HG02852 (cell line): ENCODE measurements at regions not wholly inside any gene's neighbourhood (a gene's known extent, or its start where the extent isn't known, plus 50 kb on each side); places are given as distances from the start of the nearest gene placed in this dataset.
A peak's percentile ranks its signal among the peaks of the same experiment; 100 is the strongest.

Experiments used
- ATAC-seq: cut with Tn5 transposase; IDR thresholded peaks from one replicate; pipeline ENCODE4 v1.9.1; 2021; ENCODE audit warnings: mild to moderate bottlenecking, moderate library complexity; ENCODE audit not compliant: unreplicated experiment

DNA sequence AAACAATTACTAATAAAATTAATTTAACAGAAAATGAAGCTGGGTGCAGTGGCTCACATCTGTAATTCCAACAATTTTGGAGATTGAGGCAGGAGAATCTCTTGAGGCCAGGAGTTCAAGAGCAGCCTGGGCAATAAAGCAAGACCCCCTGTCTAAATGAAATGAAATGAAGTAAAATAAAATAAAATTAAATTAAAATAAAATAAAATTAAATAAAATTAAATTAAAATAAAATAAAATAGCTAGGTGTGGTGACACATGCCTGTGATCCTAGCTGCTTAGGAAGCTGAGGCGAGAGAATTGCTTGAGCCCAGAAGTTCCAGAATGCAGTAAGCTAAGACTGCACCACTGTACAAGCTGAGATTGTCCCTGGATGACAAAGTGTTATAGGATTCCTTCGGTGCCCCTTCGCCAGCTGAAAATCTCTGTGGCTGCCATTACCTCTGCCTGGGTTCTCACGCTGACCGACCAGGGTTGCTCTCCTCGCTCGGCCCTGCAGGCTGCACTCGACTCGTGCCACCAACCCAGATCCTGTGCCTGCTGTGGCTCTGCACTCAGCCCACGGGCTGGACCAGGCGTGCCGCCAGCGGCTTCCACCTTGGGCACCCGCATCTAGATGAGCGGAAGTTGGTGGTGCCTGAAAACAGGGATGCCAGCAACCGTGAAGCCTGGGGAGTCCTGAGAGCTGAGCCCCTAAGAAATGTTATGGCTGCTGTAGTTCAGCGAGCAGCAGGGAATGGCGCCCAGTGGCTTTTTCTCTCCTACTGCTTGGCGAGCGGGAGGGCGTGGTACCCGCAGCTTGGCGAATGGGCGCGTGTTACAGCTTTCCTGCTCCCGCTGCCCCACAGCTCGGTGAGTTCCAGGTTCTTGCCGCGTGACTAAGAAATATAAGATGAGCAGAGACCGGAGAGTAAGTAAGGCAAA lies 539.2 kb upstream of the PCDH9 start:
- no peak for ATAC-seq

DNA sequence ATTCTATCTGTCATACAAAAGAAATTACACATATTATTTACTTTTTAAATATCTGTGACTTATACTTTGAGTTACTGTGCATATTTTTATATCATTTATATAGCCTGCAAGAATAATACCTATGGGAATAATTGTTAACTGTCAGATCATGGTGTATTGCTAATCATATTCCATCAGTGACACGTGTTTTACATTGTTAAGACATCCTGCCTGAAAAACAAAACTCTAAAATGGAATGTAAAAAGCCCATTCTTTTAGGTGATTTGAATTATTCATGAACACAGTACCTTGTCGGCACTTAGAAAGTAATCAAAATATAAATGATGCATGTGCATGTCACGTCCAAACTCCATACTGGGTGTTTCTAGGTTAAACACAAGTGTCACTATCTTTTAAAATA lies 533.8 kb upstream of the PCDH9 start:
- ATAC-seq = no peak

DNA sequence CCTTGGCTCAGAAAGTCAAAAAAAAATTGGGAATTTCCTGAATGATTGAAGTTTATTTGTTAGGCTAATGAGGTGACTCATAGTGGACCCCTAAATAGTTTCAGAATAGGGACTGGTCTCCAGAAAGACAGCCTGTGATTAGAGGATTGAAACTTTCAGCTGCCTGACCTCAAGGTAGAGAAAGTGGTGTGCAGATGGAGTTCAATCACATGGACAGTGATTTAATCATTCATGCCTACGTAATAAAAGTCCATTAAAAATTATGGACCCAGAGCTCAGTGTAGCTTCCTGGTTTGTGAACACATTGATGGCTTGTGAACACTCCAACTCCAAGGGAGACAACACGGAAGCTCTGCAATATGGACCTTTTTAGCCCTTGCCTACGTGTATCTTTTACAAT lies 533.2 kb upstream of the PCDH9 start:
- no peak for ATAC-seq

DNA sequence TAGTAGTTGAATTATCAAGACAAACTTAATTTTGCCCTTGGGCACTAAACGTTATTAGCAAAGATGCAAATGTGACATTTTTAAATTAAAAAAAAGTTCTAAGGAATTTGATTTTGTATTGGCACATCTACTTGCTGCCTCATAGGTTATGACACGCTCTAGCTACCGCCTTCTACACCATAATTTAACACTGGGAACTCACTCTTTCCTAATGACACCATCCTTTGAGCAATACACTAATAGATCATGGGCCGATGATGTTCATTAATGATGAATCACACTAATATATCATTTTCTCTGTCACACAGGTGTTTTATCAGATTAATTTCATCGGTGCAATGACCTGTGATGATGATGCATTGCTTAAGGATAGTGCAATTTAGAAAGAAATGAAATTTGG lies 528.8 kb upstream of the PCDH9 start:
- no peak for ATAC-seq

- ATAC-seq = no peak
Measured at GRCh38 chr13:67754012-67754411, 523.9 kb upstream of the PCDH9 start.

DNA sequence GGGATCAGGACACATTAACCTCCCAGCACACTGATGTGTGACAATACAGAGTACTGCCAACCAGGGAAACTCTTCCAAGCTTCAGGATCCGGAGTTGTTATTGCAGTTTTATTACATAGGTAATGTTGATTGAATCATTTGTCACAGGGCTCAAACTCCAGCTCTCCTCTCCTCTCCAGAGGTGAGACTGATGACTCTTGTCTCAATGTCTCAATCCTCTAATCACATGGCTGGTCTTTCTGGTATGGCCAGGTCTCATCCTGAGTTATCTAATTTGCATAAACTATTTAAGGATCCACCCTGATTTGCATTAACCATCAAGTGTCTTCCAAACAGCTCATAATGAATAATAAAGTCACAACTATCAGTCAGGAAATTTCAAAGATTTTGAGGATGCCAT lies 522.6 kb upstream of the PCDH9 start:
- no peak for ATAC-seq

DNA sequence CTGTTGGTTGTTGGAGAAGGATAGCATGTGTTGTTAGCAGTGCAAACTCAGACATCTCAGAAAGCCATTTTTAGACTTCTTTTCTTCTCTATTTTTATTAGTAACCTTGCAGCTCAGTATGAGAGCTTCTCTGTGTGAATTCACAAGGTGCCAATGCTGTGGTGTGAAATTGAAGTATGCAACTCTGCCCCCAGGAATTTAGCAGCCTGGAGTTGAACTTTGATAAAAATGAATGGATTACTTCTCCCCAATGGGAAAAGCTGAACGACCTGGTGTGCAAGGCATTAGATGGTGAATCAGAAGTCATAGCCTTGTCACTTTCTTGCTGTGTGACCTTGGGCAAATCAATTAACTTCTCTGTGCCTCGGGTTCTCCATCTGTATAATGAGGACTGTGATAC lies 512.3 kb upstream of the PCDH9 start:
- ATAC-seq = no peak

DNA sequence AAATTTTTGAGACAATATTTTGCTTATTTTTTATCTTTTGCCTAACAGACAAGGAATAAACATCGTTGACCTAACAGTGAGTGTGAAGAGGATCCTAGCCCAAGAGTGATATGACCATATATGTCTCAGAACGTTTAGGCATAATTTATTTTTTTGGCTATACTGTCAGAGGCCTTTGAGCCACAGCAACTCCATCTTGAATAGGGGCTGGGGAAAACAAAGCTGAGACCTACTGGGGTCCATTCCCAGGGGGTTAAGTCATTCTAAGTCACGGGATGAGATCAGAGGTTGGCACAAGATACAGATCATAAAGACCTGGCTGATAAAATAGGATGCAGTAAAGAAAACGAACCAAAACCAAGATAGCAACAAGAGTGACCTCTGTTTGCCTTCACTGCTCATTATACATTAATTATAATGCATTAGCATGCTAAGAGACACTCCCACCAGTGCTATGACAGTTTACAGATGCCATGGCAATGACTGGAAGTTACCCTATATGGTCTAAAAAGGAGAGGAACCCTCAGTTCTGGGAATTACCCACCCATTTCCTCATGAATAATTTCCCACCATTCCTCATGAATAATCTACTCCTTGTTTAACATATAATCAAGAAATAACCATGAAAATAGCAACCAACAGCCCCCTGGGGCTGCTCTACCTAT lies 510.9 kb upstream of the PCDH9 start:
- no peak for ATAC-seq

- ATAC-seq = peak; percentile 59
Measured at GRCh38 chr13:67736646-67737420, 506.7 kb upstream of the PCDH9 start.

GRCh38 chr13:67735651-67736050 lies 505.5 kb upstream of the PCDH9 start:
- no peak for ATAC-seq

- ATAC-seq = no peak
Measured at GRCh38 chr13:67726979-67727378, 496.8 kb upstream of the PCDH9 start.

DNA sequence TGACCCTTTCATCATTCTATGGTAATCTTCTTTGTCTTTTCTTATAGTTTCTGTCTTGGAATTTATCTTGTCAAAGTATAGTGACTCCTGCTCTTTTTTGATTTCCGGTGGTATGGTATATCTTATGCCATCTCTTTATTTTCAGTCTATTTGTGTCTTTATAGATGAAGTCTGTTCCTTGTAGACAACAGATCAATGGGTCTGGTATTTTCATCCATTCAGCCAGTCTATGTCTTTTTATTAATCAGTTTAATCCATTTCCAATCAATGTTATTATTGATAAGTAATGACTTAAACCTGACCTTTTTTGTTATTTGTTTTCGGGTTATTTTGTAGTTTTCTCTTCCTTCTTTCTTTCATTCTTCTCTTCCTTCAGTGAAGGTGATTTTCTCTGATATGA lies 495.9 kb upstream of the PCDH9 start:
- no peak for ATAC-seq

DNA sequence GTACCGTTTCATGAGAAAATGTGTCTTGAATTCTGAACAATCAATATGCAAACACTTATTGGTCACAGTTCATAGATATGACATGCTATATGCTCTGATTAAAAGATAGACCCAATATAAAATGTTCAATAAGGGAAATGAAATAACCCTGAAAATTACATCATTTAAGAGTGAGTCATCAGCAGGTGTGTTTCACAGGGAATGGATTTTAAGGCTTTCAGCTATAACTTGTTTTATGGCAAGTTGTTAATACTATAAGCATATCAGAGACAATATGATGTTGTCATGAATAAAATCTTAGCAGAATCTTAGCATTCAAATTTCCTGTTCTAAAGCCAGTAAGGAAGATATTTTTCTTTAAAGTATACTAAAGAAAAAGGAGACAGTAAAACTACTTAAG lies 483.4 kb upstream of the PCDH9 start:
- ATAC-seq = no peak

DNA sequence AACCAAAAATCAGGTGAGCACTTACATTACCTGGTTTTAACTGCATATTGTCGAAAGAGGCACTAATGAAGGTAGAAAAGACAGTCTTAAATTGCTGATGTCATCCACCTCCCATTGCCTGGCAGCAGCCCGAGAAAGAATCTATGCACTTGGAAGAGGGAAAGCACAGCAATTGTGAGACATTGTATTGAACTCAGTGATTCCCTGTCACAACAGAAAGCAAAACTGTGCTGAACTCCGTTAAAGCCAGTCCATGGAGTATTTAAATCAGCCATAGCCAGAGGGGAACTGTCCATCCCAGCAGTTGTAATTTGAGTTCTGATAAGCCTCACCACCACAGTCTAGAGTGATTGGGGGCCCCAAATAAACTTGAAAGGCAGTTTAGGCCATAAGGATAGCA lies 466.6 kb upstream of the PCDH9 start:
- no peak for ATAC-seq

DNA sequence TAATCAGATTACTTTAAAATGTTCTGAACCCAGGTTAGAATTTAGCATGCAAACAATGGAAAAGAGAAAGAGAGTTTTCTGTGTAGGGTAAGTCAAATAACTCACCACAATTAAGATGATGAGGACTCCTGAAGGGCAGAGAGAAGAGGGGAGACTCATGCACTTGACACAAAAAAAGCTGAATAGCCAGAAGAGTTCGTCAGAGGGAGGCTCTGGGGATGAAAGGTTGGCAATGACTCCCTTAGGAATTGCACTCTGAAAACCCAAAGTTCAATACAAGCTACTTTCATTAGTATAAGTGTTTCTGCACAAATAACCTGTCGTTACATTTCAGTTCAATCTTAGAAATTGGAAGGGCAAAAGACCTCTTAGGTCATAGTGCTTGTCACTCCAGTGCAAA lies 434.4 kb upstream of the PCDH9 start:
- ATAC-seq = no peak

DNA sequence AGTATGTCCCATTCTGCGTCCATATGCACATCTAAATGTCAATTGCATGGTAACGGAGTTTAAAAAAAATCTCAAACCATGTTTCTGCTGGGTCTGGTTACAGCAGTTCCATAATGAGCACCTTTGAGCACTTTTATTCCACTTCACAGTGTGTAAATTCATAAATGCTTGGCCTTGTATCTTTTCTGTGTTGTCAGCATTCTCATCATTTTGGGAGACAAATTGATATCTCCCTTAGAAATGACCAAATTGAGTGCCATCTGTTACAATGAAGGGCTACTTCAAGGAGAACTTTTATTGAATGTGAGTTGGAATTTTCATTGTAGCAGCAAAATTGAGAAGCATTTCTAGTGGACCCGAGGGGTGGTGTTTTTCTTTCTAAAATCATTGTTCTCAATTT lies 432.9 kb upstream of the PCDH9 start:
- ATAC-seq = no peak

GRCh38 chr13:67652887-67653286 lies 422.8 kb upstream of the PCDH9 start:
- no peak for ATAC-seq

- no peak for ATAC-seq
Measured at GRCh38 chr13:67651908-67652465, 421.9 kb upstream of the PCDH9 start.

DNA sequence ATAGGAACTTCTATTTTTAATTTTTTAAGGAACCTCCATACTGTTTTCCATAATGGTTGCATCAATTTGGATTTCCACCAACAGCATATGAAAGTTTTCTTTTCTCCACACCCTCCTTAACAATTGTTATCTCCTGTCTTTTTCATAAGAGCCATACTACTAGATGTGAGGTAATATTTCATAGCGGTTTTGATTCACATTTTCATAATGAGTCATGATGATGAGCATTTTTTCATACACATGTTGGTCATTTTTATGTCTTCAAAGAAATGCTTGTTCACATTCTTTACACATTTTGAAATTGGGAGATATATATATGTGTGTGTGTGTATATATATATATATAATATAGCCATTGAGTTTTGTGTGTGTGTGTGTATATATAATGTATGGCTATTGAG lies 420.3 kb upstream of the PCDH9 start:
- ATAC-seq = no peak

GRCh38 chr13:67645874-67646467 lies 415.8 kb upstream of the PCDH9 start:
- ATAC-seq = no peak

DNA sequence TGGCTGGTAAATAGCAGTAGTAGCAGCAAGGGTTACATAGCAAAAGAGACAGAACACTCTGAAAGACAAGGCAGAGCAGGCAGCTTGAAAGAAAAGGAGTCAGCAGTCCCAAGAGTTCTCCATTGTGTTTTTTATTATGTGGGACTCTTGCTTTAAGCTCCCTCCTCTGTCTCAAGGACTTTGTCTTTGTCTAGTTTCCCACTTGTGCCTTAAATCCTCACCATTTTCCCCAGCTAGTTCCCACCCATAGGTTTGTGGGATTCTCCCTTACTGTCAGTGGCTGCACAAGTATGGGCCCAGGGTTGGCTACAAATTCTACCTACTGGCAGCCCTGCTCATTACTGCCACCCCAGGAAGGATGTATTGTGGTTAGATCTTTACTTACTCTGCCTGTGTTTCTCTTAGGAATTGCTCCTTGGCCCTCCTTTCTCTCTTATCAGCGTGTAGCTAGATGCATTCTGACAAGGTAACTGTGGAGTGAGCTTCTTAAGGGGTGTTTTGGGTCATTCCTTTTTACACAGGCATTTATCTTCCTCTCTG lies 413.4 kb upstream of the PCDH9 start:
- no peak for ATAC-seq
